AG20443 (cell line): ENCODE measurements at regions not wholly inside any gene's neighbourhood (a gene's known extent, or its start where the extent isn't known, plus 50 kb on each side); places are given as distances from the start of the nearest gene placed in this dataset.
A peak's percentile ranks its signal among the peaks of the same experiment; 100 is the strongest.

Experiments
- DNase-seq: peaks from one replicate; pipeline ENCODE4 v3.0.0; 2012; ENCODE audit warnings: low spot score, mixed read lengths

GRCh38 chr18:26700728-26701127 is 152.4 kb upstream of the KCTD1 start:
- no peak for DNase-seq

GRCh38 chr18:26700201-26700600 is 151.8 kb upstream of the KCTD1 start:
- DNase-seq: no peak

GRCh38 chr18:26697186-26697884 is 149.0 kb upstream of the KCTD1 start:
- no peak for DNase-seq

GRCh38 chr18:26696786-26697185 is 148.4 kb upstream of the KCTD1 start:
- no peak for DNase-seq

- no peak for DNase-seq
Observed at GRCh38 chr18:26696308-26696707, 148.0 kb upstream of the KCTD1 start.

GRCh38 chr18:26689226-26689879 is 141.0 kb upstream of the KCTD1 start:
- DNase-seq: no peak

GRCh38 chr18:26686532-26686931 is 138.2 kb upstream of the KCTD1 start:
- DNase-seq: no peak

- no peak for DNase-seq
Observed at GRCh38 chr18:26685438-26686157, 137.2 kb upstream of the KCTD1 start.

- DNase-seq: no peak
Observed at GRCh38 chr18:26677957-26678356, 129.6 kb upstream of the KCTD1 start.

- DNase-seq: no peak
Observed at GRCh38 chr18:26667046-26667445, 118.7 kb upstream of the KCTD1 start.

- DNase-seq: no peak
Observed at GRCh38 chr18:26662996-26663395, 114.6 kb upstream of the KCTD1 start.

GRCh38 chr18:26657631-26658581 is 109.6 kb upstream of the KCTD1 start:
- no peak for DNase-seq

GRCh38 chr18:26656944-26657536 is 108.7 kb upstream of the KCTD1 start:
- DNase-seq: peak; percentile 91

GRCh38 chr18:26656431-26656943 is 108.1 kb upstream of the KCTD1 start:
- DNase-seq: no peak

- DNase-seq: peak; percentile 70
Observed at GRCh38 chr18:26655525-26656430, 107.4 kb upstream of the KCTD1 start.

- DNase-seq: no peak
Observed at GRCh38 chr18:26654616-26655524, 106.5 kb upstream of the KCTD1 start.

- no peak for DNase-seq
Observed at GRCh38 chr18:26653943-26654615, 105.7 kb upstream of the KCTD1 start.

GRCh38 chr18:26652501-26652900 is 104.1 kb upstream of the KCTD1 start:
- no peak for DNase-seq
